ENCODE measurements at regions not wholly inside any gene's neighbourhood (a gene's known extent, or its start where the extent isn't known, plus 50 kb on each side); places are given as distances from the start of the nearest gene placed in this dataset.

GRCh38 chr9:95731876-95732275 lies 143.6 kb upstream of the ERCC6L2 start:
- H4K8ac ChIP-seq (ENCODE audit: low read depth, low read length): no peak overlapping the region

GRCh38 chr9:95729669-95730368 lies 145.7 kb upstream of the ERCC6L2 start:
- Histone ChIP-seq H3K4me2 (ENCODE audit: insufficient read depth, low read length, poor library complexity, severe bottlenecking) (no peak overlapping the region), H2BK15ac (ENCODE audit: low read length) (no peak overlapping the region), H2BK12ac (ENCODE audit: low read length) (no peak overlapping the region), H2AK5ac (ENCODE audit: low read depth, low read length) (no peak overlapping the region), H3K23ac (ENCODE audit: low read depth, low read length, poor library complexity) (no peak overlapping the region), H3K4me3 (ENCODE audit: low read length in 2 of 2) (no peak overlapping the region), H3K18ac (ENCODE audit: low read length) (no peak overlapping the region), H3K9ac (ENCODE audit: low read depth, low read length, poor library complexity) (no peak overlapping the region), H3K27ac (replicated peaks; ENCODE audit: low read length) (no peak overlapping the region), H2BK120ac (ENCODE audit: low read depth, low read length) (no peak overlapping the region), H3K36me3 (replicated peaks in 1 of 2; ENCODE audit: control insufficient read depth in 2 of 2, insufficient read depth in 2 of 2, low read length in 2 of 2) (no peaks in the 10 kb centered on the region), H2BK5ac (ENCODE audit: low read length) (no peak overlapping the region), H3K14ac (ENCODE audit: low read length) (no peak overlapping the region), H3K79me1 (ENCODE audit: low read depth, low read length) (no peaks in the 10 kb centered on the region), H4K8ac (ENCODE audit: low read depth, low read length) (no peak overlapping the region), H3K4me1 (ENCODE audit: control insufficient read depth in 2 of 2, insufficient read depth in 1 of 2, low read depth in 1 of 2, low read length in 2 of 2) (peaks cover 2 to 3% of the 10 kb centered on the region in 2 donors), H4K91ac (ENCODE audit: low read depth, low read length, poor library complexity) (no peak overlapping the region), H3K4ac (ENCODE audit: low read length) (no peak overlapping the region), H3K27me3 (ENCODE audit: control insufficient read depth in 3 of 3, insufficient read depth in 3 of 3, low read depth in 1 of 3, low read length in 3 of 3) (no peaks in the 10 kb centered on the region), H2AFZ (ENCODE audit: low read length) (no peak overlapping the region), H3K9me3 (replicated peaks in 1 of 2; ENCODE audit: control insufficient read depth in 2 of 2, insufficient read depth in 1 of 2, low read depth in 1 of 2, low read length in 2 of 2) (no peaks in the 10 kb centered on the region)
- DNase-seq (ENCODE audit: low spot score): no peak
- no CpG with 5 or more reads among the region's 5 CpGs for WGBS, 2 donors (ENCODE audit: extremely low coverage in 2 of 2, insufficient read length in 2 of 2, insufficient replicate concordance in 1 of 2)

More at GRCh38 chr9:95731876-95732275, 143.6 kb upstream of the ERCC6L2 start:
- H3K4me2 ChIP-seq (ENCODE audit: insufficient read depth, low read length, poor library complexity, severe bottlenecking): no peak overlapping the region
- H2BK15ac ChIP-seq (ENCODE audit: low read length): no peak overlapping the region
- no peaks in the 10 kb centered on the region for H3K79me1 ChIP-seq (ENCODE audit: low read depth, low read length)
- H3K18ac ChIP-seq (ENCODE audit: low read length): no peak overlapping the region
- DNase-seq (ENCODE audit: low spot score): no peak
- no peaks in the 10 kb centered on the region for H3K27me3 ChIP-seq (ENCODE audit: control insufficient read depth in 3 of 3, insufficient read depth in 3 of 3, low read depth in 1 of 3, low read length in 3 of 3)
- H2BK5ac ChIP-seq (ENCODE audit: low read length): no peak overlapping the region
- no peak overlapping the region for H2BK12ac ChIP-seq (ENCODE audit: low read length)
- no peak overlapping the region for H3K23ac ChIP-seq (ENCODE audit: low read depth, low read length, poor library complexity)
- H3K9me3 ChIP-seq (replicated peaks in 1 of 2; ENCODE audit: control insufficient read depth in 2 of 2, insufficient read depth in 1 of 2, low read depth in 1 of 2, low read length in 2 of 2): no peaks in the 10 kb centered on the region
- no peak overlapping the region for H2BK120ac ChIP-seq (ENCODE audit: low read depth, low read length)
- no peak overlapping the region for H4K91ac ChIP-seq (ENCODE audit: low read depth, low read length, poor library complexity)
- no peak overlapping the region for H3K9ac ChIP-seq (ENCODE audit: low read depth, low read length, poor library complexity)
- H3K36me3 ChIP-seq (replicated peaks in 1 of 2; ENCODE audit: control insufficient read depth in 2 of 2, insufficient read depth in 2 of 2, low read length in 2 of 2): no peaks in the 10 kb centered on the region
- peaks cover 2 to 3% of the 10 kb centered on the region in 2 donors for H3K4me1 ChIP-seq (ENCODE audit: control insufficient read depth in 2 of 2, insufficient read depth in 1 of 2, low read depth in 1 of 2, low read length in 2 of 2)
- H3K4me3 ChIP-seq (ENCODE audit: low read length in 2 of 2): no peak overlapping the region
- H3K27ac ChIP-seq (replicated peaks; ENCODE audit: low read length): no peak overlapping the region
- H2AK5ac ChIP-seq (ENCODE audit: low read depth, low read length): no peak overlapping the region
- H2AFZ ChIP-seq (ENCODE audit: low read length): no peak overlapping the region
- H3K4ac ChIP-seq (ENCODE audit: low read length): no peak overlapping the region
- no CpG with 5 or more reads among the region's 3 CpGs for WGBS, 2 donors (ENCODE audit: extremely low coverage in 2 of 2, insufficient read length in 2 of 2, insufficient replicate concordance in 1 of 2)
- no peak overlapping the region for H3K14ac ChIP-seq (ENCODE audit: low read length)

- Histone ChIP-seq H2BK15ac (ENCODE audit: low read length) (no peak overlapping the region), H2BK12ac (ENCODE audit: low read length) (no peak overlapping the region), H3K4me2 (ENCODE audit: insufficient read depth, low read length, poor library complexity, severe bottlenecking) (no peak overlapping the region), H3K27ac (replicated peaks; ENCODE audit: low read length) (no peak overlapping the region), H2BK5ac (ENCODE audit: low read length) (no peak overlapping the region), H3K9ac (ENCODE audit: low read depth, low read length, poor library complexity) (no peak overlapping the region), H3K4me1 (ENCODE audit: control insufficient read depth in 2 of 2, insufficient read depth in 1 of 2, low read depth in 1 of 2, low read length in 2 of 2) (peaks cover 1 to 2% of the 10 kb centered on the region in 2 donors), H2AK5ac (ENCODE audit: low read depth, low read length) (no peak overlapping the region), H3K27me3 (ENCODE audit: control insufficient read depth in 3 of 3, insufficient read depth in 3 of 3, low read depth in 1 of 3, low read length in 3 of 3) (no peaks in the 10 kb centered on the region), H3K36me3 (replicated peaks in 1 of 2; ENCODE audit: control insufficient read depth in 2 of 2, insufficient read depth in 2 of 2, low read length in 2 of 2) (no peaks in the 10 kb centered on the region), H2AFZ (ENCODE audit: low read length) (no peak overlapping the region), H3K79me1 (ENCODE audit: low read depth, low read length) (no peaks in the 10 kb centered on the region), H3K14ac (ENCODE audit: low read length) (no peak overlapping the region), H3K23ac (ENCODE audit: low read depth, low read length, poor library complexity) (no peak overlapping the region), H3K18ac (ENCODE audit: low read length) (no peak overlapping the region), H4K8ac (ENCODE audit: low read depth, low read length) (no peak overlapping the region), H3K9me3 (replicated peaks in 1 of 2; ENCODE audit: control insufficient read depth in 2 of 2, insufficient read depth in 1 of 2, low read depth in 1 of 2, low read length in 2 of 2) (no peaks in the 10 kb centered on the region), H3K4ac (ENCODE audit: low read length) (no peak overlapping the region), H4K91ac (ENCODE audit: low read depth, low read length, poor library complexity) (no peak overlapping the region), H3K4me3 (ENCODE audit: low read length in 2 of 2) (no peak overlapping the region), H2BK120ac (ENCODE audit: low read depth, low read length) (no peak overlapping the region)
- no CpG with 5 or more reads among the region's 34 CpGs for WGBS, 2 donors (ENCODE audit: extremely low coverage in 2 of 2, insufficient read length in 2 of 2, insufficient replicate concordance in 1 of 2)
- DNase-seq (ENCODE audit: low spot score): no peak
These were observed 146.4 kb upstream of the ERCC6L2 start for GRCh38 chr9:95729046-95729445.

- Histone ChIP-seq H2BK15ac (ENCODE audit: low read length) (no peak overlapping the region), H3K14ac (ENCODE audit: low read length) (no peak overlapping the region), H3K27ac (replicated peaks; ENCODE audit: low read length) (no peak overlapping the region), H2BK5ac (ENCODE audit: low read length) (no peak overlapping the region), H3K18ac (ENCODE audit: low read length) (no peak overlapping the region), H3K9ac (ENCODE audit: low read depth, low read length, poor library complexity) (no peak overlapping the region), H2BK120ac (ENCODE audit: low read depth, low read length) (no peak overlapping the region), H3K4me2 (ENCODE audit: insufficient read depth, low read length, poor library complexity, severe bottlenecking) (no peak overlapping the region), H3K4me1 (ENCODE audit: control insufficient read depth in 2 of 2, insufficient read depth in 1 of 2, low read depth in 1 of 2, low read length in 2 of 2) (no peaks in the 10 kb centered on the region), H3K79me1 (ENCODE audit: low read depth, low read length) (no peaks in the 10 kb centered on the region), H2BK12ac (ENCODE audit: low read length) (no peak overlapping the region), H2AFZ (ENCODE audit: low read length) (no peak overlapping the region), H2AK5ac (ENCODE audit: low read depth, low read length) (no peak overlapping the region), H4K8ac (ENCODE audit: low read depth, low read length) (no peak overlapping the region), H3K23ac (ENCODE audit: low read depth, low read length, poor library complexity) (no peak overlapping the region), H3K9me3 (replicated peaks in 1 of 2; ENCODE audit: control insufficient read depth in 2 of 2, insufficient read depth in 1 of 2, low read depth in 1 of 2, low read length in 2 of 2) (no peaks in the 10 kb centered on the region), H3K36me3 (replicated peaks in 1 of 2; ENCODE audit: control insufficient read depth in 2 of 2, insufficient read depth in 2 of 2, low read length in 2 of 2) (no peaks in the 10 kb centered on the region), H3K4ac (ENCODE audit: low read length) (no peak overlapping the region), H3K4me3 (ENCODE audit: low read length in 2 of 2) (no peak overlapping the region), H3K27me3 (ENCODE audit: control insufficient read depth in 3 of 3, insufficient read depth in 3 of 3, low read depth in 1 of 3, low read length in 3 of 3) (no peaks in the 10 kb centered on the region), H4K91ac (ENCODE audit: low read depth, low read length, poor library complexity) (no peak overlapping the region)
- WGBS, 2 donors (ENCODE audit: extremely low coverage in 2 of 2, insufficient read length in 2 of 2, insufficient replicate concordance in 1 of 2): no CpG with 5 or more reads among the region's 7 CpGs
- DNase-seq (ENCODE audit: low spot score): no peak
These were observed 147.5 kb upstream of the ERCC6L2 start for GRCh38 chr9:95727947-95728520.
